Stimulated activated CD4-positive, alpha-beta T cell treated with anti-CD3 and anti-CD28 coated beads, Interleukin-2, amount 100 ng/mL, for 48 hours (primary cell): ENCODE measurements at regions not wholly inside any gene's neighbourhood (a gene's known extent, or its start where the extent isn't known, plus 50 kb on each side); places are given as distances from the start of the nearest gene placed in this dataset.

ENCODE experiments used
- DNase-seq, 2 donors: peaks; one replicate each; pipeline ENCODE4 v3.0.0-alpha.2; 2020

DNA sequence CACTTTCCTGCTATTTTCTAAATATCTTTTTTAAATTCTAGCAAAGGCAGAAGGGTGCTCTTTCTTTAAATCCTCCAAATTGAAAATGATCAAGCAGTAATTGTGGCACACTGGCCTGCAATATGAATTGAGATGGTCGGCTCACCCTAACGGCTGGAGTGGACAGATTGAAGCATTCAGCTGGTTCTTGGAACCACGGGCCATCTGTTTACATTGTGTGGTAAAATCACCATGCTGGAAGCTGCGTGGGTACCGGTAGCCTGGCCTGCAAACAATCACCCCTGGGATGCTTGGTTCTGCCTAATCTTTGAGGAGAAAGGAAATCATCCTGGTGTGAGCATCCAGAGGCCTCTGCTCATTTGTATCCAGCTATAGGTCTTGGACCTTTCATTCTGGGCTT, 289.3 kb downstream of the ZNF608 start:
- DNase-seq, result no peak

DNA sequence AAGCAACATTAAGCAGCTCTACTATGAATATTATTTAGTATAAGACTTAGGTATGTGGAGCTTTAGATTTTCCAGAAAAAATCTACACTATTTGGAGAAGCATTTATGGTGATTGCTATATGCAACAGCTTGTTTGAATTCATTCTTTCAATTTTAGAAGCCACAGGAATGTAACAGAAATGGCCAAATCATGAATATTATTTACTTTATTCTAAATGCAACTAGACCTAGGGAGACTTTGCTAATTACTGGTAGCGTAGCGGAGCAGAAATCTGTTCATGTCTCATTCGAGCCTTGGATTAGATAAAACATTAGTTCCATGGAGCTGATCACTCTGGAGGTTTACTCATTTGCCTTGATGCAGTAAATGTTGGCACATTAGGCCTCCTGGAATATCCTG, 290.2 kb downstream of the ZNF608 start:
- no peak for DNase-seq

DNA sequence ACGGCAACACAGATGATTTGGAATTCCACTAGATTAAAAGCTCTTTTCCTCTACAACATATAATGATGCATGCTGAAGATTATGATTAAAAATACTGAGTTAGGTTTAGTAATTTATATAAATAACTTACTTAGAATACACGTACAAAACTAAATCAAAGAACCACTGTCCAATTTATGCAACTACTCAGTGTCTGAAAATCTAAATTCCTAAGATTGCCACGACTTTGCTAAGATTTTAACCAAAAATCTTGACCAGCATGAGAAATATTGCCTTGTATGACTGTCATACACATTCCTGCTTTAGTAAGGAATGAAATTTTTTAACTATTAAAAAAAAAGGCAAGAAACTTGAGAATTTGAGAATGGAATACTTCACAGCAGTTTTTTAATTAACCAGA, 292.4 kb downstream of the ZNF608 start:
- DNase-seq, result no peak

DNA sequence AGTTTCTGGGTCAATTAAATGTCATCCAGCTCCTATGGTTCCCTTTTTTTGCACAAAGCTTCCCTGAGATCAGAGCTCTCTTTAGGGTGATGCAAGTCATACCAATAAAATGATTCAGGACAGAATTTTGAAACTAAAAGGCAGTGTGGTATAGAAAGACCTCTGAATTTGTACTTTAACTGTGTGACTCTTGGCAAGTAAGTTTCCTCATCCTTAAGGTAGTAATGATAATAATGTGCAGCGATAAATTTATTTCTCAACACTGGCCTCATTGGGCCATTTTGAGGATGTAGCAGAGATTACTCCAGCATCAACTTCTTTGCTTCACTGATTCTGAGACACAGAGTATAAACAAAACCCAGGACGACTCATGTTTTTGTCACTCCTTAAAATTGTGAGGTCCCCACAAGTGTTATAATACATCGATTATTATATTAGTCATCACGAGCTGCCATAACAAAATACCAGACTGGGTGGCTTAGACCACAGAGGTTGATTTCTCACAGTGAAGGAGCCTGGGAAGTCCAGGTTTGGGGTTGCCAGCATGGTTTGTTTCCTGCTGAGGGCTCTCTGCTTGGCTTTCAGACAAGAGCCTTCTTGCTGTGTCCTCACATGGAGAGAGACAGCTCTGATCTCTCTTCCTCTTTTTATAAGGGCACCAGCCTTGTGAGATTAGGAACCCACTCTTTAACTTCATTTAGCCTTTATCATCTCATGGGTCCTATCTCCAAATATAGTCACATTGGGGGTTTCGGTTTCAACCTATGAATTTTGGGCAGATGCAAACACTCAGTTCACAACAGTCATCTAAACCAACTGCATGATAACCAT, 293.0 kb downstream of the ZNF608 start:
- DNase-seq, result no peak

GRCh38 chr5:124452412-124452811, 294.0 kb downstream of the ZNF608 start:
- no peak for DNase-seq

DNA sequence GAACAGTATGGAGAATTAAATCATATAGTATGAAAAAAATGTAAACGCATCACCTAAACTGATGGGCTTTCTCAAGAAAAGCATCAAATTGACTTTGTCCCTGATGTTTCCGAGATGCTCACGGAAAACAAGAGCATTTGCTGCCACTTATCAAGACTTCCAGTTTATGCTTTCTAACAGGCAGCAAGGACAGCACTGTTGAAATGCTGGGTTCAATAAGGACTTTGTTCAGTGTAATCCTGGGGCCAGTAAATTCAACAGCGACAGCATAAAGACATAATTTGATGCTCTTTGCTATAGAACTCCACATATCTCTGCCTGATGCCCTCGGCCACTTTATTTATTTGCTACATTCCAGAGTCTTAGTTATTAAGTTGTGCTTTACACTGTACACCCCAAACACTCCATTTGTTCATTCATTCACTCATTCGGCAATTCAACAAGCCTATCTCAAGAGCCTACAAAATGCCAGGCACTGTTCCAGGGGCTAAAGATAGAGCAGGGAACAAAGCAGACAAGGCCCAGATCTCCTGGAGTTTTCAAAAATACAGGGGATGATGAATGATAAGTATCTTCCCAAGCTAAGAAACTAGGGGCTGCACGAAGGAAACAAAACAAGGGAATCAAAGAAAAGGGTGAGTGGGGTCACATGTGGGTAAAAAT, 294.6 kb downstream of the ZNF608 start:
- no peak for DNase-seq

DNA sequence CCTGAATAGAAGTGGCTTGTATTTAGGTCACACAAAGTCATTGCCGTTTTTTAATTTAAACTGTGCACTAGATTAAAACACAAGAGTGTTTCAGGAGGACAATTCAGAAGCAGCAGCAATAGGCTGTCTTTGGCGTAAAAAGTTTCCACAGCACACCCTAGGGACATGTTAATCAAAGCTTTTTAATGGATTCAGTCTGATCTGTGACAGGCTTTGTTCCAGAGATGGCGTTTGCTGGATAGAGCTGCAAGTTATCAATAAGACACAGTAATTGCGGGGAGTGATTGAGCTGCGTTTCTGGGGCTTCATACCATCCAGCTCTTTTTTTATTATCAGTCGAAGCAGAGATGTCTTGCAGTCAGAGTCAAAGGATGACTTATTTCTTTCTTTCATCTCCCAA, 300.3 kb downstream of the ZNF608 start:
- no peak for DNase-seq

GRCh38 chr5:124445070-124445619, 301.3 kb downstream of the ZNF608 start:
- no peak for DNase-seq

- no peak for DNase-seq
Measured at GRCh38 chr5:124444147-124444775, 302.2 kb downstream of the ZNF608 start.

- no peak for DNase-seq
Measured at GRCh38 chr5:124440471-124440870, 306.0 kb downstream of the ZNF608 start.

GRCh38 chr5:124439609-124440008, 306.8 kb downstream of the ZNF608 start:
- DNase-seq, result no peak

GRCh38 chr5:124438903-124439281, 307.5 kb downstream of the ZNF608 start:
- DNase-seq, result no peak

GRCh38 chr5:124438026-124438902, 308.2 kb downstream of the ZNF608 start:
- no peak for DNase-seq

DNA sequence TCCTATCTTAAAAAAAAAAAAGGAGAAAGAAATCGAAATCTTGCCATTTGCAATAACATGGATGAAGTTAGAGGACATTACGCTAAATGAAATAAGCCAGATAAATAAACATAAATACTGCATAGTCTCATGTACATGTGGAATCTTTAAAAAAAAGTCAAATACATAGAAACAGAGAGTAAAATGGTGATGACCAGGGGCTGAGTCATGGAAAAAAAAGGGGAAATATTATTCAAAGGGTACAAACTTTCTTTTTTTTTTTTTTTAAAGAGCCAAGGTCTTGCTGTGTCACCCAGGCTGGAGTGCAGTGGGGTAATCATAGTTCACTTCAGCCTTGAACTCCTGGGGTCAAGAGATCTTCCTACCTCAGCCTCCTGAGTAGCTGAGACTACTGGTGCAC, 310.1 kb downstream of the ZNF608 start:
- no peak for DNase-seq

DNA sequence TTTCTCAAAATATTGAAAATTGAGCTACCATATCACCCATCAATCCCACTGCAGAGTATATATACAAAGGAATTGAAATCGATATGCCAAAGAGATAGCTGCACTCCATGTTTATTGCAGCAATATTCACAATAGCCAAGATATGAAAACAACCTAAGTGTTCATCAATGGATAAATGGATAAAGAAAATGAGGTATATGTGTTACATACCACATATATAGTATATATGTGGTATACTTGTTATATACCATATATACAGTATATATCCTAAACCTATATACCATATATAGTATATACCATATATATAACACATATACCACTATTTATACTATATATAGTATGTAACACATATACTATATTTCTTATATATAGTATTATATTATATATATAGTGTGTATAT, 313.3 kb downstream of the ZNF608 start:
- DNase-seq, result no peak

DNA sequence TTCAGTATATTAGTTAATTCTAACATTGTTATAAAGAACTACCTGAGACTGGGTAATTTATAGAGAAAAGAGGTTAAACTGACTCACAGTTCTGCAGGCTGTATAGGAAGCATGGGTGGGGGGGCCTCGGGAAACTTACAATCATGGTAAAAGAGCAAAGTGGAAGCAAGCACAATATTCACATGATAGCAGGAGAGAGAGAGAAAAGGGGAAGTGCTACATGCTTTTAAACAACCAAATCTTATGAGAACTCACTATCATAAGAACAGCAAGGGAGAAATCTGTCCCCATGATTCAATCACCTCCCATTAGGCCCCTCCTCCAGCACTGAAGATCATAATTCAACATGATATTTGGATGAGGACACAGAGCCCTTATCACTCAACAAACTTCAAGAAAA, 324.9 kb downstream of the ZNF608 start:
- DNase-seq, result no peak

GRCh38 chr5:124420952-124421351, 325.5 kb downstream of the ZNF608 start:
- DNase-seq, result no peak

DNA sequence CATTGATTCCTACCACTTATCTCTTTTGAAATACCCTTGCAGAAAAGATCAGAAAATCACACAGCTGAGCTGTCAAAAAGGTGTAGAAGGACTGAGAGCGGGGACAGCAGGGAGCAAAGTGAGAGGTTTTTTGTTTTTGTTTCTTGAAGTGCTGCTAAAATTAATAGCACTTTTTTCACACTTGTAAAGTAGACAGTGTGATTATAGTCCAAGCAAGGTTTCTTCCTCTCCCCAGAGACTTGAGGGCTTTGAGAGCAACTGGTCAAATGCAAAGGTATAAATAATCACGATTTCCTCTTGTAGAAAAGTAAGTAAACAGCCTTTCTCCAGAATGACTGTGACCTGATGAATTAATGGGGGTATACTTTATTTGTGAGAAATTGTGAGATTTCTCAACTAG, 326.9 kb downstream of the ZNF608 start:
- DNase-seq, result no peak

DNA sequence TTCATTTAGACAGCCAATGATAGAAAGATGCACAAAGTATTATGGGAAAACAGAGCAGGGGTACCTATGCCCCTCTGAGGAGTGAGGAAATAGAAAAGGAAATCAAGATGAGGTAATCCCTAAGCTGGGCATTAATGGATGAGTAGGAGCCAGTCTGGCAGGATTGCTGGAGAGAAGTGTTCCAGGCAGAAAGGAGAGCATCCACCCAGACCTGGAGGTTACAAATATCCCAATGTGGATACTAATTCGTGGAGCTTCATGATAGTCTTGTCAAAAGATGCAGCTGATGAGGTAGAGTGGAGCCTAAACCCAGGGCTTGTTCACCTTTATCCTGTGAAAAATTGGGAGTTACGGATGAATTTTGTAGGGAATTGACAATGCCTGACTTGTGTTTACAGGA, 328.0 kb downstream of the ZNF608 start:
- DNase-seq, result no peak

- DNase-seq, result no peak
Measured at GRCh38 chr5:124417196-124417595, 329.2 kb downstream of the ZNF608 start.

- no peak for DNase-seq
Measured at GRCh38 chr5:124416627-124417026, 329.8 kb downstream of the ZNF608 start.

DNA sequence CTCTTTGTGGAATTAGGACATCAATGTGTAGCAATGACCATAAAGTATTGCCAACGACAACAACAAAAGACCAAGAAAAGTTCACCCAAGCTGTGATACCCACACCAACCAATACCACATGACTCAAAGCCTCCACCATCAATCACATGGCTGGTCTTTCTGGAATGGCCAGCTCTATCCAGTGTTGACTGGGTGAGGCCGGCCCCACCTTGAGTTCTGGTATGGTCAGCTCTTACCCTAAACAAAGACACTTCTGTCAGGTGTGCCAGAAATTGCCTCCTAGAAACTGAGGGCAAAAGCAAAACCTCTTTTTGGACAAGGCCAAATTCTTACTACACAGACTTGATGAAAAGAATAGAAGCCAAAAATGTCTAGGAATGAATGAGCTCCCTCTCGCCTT, 331.5 kb downstream of the ZNF608 start:
- DNase-seq, result no peak
